ENCODE measurements at regions not wholly inside any gene's neighbourhood (a gene's known extent, or its start where the extent isn't known, plus 50 kb on each side); places are given as distances from the start of the nearest gene placed in this dataset.

GRCh38 chr5:86929123-86929766, 311.5 kb downstream of the COX7C start:
- no peak for DNase-seq
- H3K4me3 Mint-ChIP-seq: no peak overlapping the region
- ChIA-PET CTCF (no interaction called here), POLR2A (no interaction called here)
- H3K27ac Mint-ChIP-seq: no peak overlapping the region
- no peaks in the 10 kb centered on the region for H3K9me3 Mint-ChIP-seq (ENCODE audit: insufficient read depth)
- no peaks in the 10 kb centered on the region for H3K4me1 Mint-ChIP-seq (ENCODE audit: low read depth)
- no peaks in the 10 kb centered on the region for H3K36me3 Mint-ChIP-seq (ENCODE audit: low read depth)
- no peak for ATAC-seq
- H3K27me3 Mint-ChIP-seq (ENCODE audit: low read depth): peaks cover 31% of the 10 kb centered on the region

- DNase-seq (no peak), ATAC-seq (no peak)
- H3K27me3 Mint-ChIP-seq (ENCODE audit: low read depth): peaks cover 12% of the 10 kb centered on the region
- POLR2A ChIA-PET: no interaction called here
- H3K27ac Mint-ChIP-seq: no peak overlapping the region
- H3K4me3 Mint-ChIP-seq: no peak overlapping the region
- CTCF ChIA-PET: no interaction called here
- no peaks in the 10 kb centered on the region for H3K36me3 Mint-ChIP-seq (ENCODE audit: low read depth)
- no peaks in the 10 kb centered on the region for H3K4me1 Mint-ChIP-seq (ENCODE audit: low read depth)
- H3K9me3 Mint-ChIP-seq (ENCODE audit: insufficient read depth): no peaks in the 10 kb centered on the region
These were observed 315.9 kb upstream of the RASA1 start for GRCh38 chr5:86951761-86952160.

- no peaks in the 10 kb centered on the region for H3K36me3 Mint-ChIP-seq (ENCODE audit: low read depth)
- H3K4me1 Mint-ChIP-seq (ENCODE audit: low read depth): no peaks in the 10 kb centered on the region
- no peaks in the 10 kb centered on the region for H3K9me3 Mint-ChIP-seq (ENCODE audit: insufficient read depth)
- ChIA-PET POLR2A (no interaction called here), CTCF (interaction anchor here (1.0 kb wide), 1 partner anchor 84 kb away, joined by 3 read pairs; no protein-coding TSS in a partner anchor)
- ATAC-seq: no peak
- DNase-seq: no peak
- no peak overlapping the region for H3K4me3 Mint-ChIP-seq
- H3K27me3 Mint-ChIP-seq (ENCODE audit: low read depth): peaks cover 7% of the 10 kb centered on the region
- no peak overlapping the region for H3K27ac Mint-ChIP-seq
These were observed 302.8 kb upstream of the RASA1 start for GRCh38 chr5:86964889-86965288.

GRCh38 chr5:86968301-86968753, 299.4 kb upstream of the RASA1 start:
- H3K36me3 Mint-ChIP-seq (ENCODE audit: low read depth): no peaks in the 10 kb centered on the region
- ChIA-PET CTCF (interaction anchor here (0.7 to 2.3 kb wide), 7 partner anchors 12 to 431 kb away, joined by 3 to 37 read pairs (median 3); no protein-coding TSS in a partner anchor), POLR2A (no interaction called here)
- H3K9me3 Mint-ChIP-seq (ENCODE audit: insufficient read depth): no peaks in the 10 kb centered on the region
- ATAC-seq: no peak
- H3K4me3 Mint-ChIP-seq: no peak overlapping the region
- H3K4me1 Mint-ChIP-seq (ENCODE audit: low read depth): no peaks in the 10 kb centered on the region
- H3K27ac Mint-ChIP-seq: no peak overlapping the region
- no peak for DNase-seq
- H3K27me3 Mint-ChIP-seq (ENCODE audit: low read depth): peaks cover 17% of the 10 kb centered on the region

- no peak for ATAC-seq
- Mint-ChIP-seq H3K4me1 (ENCODE audit: low read depth) (no peaks in the 10 kb centered on the region), H3K4me3 (no peak overlapping the region), H3K27me3 (ENCODE audit: low read depth) (peaks cover 28% of the 10 kb centered on the region), H3K36me3 (ENCODE audit: low read depth) (no peaks in the 10 kb centered on the region), H3K9me3 (ENCODE audit: insufficient read depth) (no peaks in the 10 kb centered on the region), H3K27ac (no peak overlapping the region)
- ChIA-PET POLR2A (no interaction called here), CTCF (interaction anchor here (0.6 to 1.9 kb wide), 4 partner anchors 90 to 460 kb away, joined by 4 to 8 read pairs (median 6); no protein-coding TSS in a partner anchor)
- DNase-seq: no peak
These were observed 297.3 kb upstream of the RASA1 start for GRCh38 chr5:86970361-86970760.

- DNase-seq: no peak
- ChIA-PET POLR2A (no interaction called here), CTCF (interaction anchor here (1.4 to 1.9 kb wide), 3 partner anchors 90 to 429 kb away, joined by 5 to 8 read pairs (median 7); no protein-coding TSS in a partner anchor)
- ATAC-seq: no peak
- no peaks in the 10 kb centered on the region for H3K36me3 Mint-ChIP-seq (ENCODE audit: low read depth)
- H3K4me3 Mint-ChIP-seq: no peak overlapping the region
- H3K27me3 Mint-ChIP-seq (ENCODE audit: low read depth): peaks cover 30% of the 10 kb centered on the region
- no peak overlapping the region for H3K27ac Mint-ChIP-seq
- H3K9me3 Mint-ChIP-seq (ENCODE audit: insufficient read depth): no peaks in the 10 kb centered on the region
- no peaks in the 10 kb centered on the region for H3K4me1 Mint-ChIP-seq (ENCODE audit: low read depth)
These were observed 296.6 kb upstream of the RASA1 start for GRCh38 chr5:86971034-86971571.

GRCh38 chr5:86974955-86975354, 292.7 kb upstream of the RASA1 start:
- Mint-ChIP-seq H3K4me3 (no peak overlapping the region), H3K9me3 (ENCODE audit: insufficient read depth) (no peaks in the 10 kb centered on the region), H3K4me1 (ENCODE audit: low read depth) (no peaks in the 10 kb centered on the region), H3K27ac (no peak overlapping the region), H3K27me3 (ENCODE audit: low read depth) (peaks cover 32% of the 10 kb centered on the region), H3K36me3 (ENCODE audit: low read depth) (no peaks in the 10 kb centered on the region)
- POLR2A ChIA-PET: no interaction called here
- CTCF ChIA-PET: interaction anchor here (0.6 to 1.5 kb wide), 2 partner anchors 9 to 34 kb away, joined by 5 to 6 read pairs; no protein-coding TSS in a partner anchor
- DNase-seq: no peak
- no peak for ATAC-seq

GRCh38 chr5:86977190-86977589, 290.5 kb upstream of the RASA1 start:
- no peaks in the 10 kb centered on the region for H3K9me3 Mint-ChIP-seq (ENCODE audit: insufficient read depth)
- no peak overlapping the region for H3K27ac Mint-ChIP-seq
- POLR2A ChIA-PET: no interaction called here
- peaks cover 27% of the 10 kb centered on the region for H3K27me3 Mint-ChIP-seq (ENCODE audit: low read depth)
- no peaks in the 10 kb centered on the region for H3K4me1 Mint-ChIP-seq (ENCODE audit: low read depth)
- H3K36me3 Mint-ChIP-seq (ENCODE audit: low read depth): no peaks in the 10 kb centered on the region
- CTCF ChIA-PET: no interaction called here
- no peak overlapping the region for H3K4me3 Mint-ChIP-seq
- no peak for DNase-seq
- no peak for ATAC-seq

- DNase-seq: no peak
- Mint-ChIP-seq H3K4me1 (ENCODE audit: low read depth) (no peaks in the 10 kb centered on the region), H3K4me3 (no peak overlapping the region), H3K9me3 (ENCODE audit: insufficient read depth) (no peaks in the 10 kb centered on the region), H3K27me3 (ENCODE audit: low read depth) (peaks cover 26% of the 10 kb centered on the region), H3K27ac (no peak overlapping the region), H3K36me3 (ENCODE audit: low read depth) (no peaks in the 10 kb centered on the region)
- ATAC-seq: no peak
- POLR2A ChIA-PET: no interaction called here
- CTCF ChIA-PET: interaction anchor here (0.9 kb wide), 1 partner anchor 97 kb away, joined by 4 read pairs; no protein-coding TSS in a partner anchor
These were observed 289.9 kb upstream of the RASA1 start for GRCh38 chr5:86977808-86978207.

GRCh38 chr5:86979811-86980411, 287.8 kb upstream of the RASA1 start:
- no peak for ATAC-seq
- no peaks in the 10 kb centered on the region for H3K9me3 Mint-ChIP-seq (ENCODE audit: insufficient read depth)
- no peaks in the 10 kb centered on the region for H3K36me3 Mint-ChIP-seq (ENCODE audit: low read depth)
- no peak overlapping the region for H3K4me3 Mint-ChIP-seq
- H3K27ac Mint-ChIP-seq: no peak overlapping the region
- H3K4me1 Mint-ChIP-seq (ENCODE audit: low read depth): no peaks in the 10 kb centered on the region
- ChIA-PET CTCF (no interaction called here), POLR2A (no interaction called here)
- peaks cover 25% of the 10 kb centered on the region for H3K27me3 Mint-ChIP-seq (ENCODE audit: low read depth)
- DNase-seq: no peak

- no peaks in the 10 kb centered on the region for H3K4me1 Mint-ChIP-seq (ENCODE audit: low read depth)
- H3K4me3 Mint-ChIP-seq: no peak overlapping the region
- peaks cover 15% of the 10 kb centered on the region for H3K27me3 Mint-ChIP-seq (ENCODE audit: low read depth)
- ChIA-PET POLR2A (no interaction called here), CTCF (no interaction called here)
- DNase-seq (no peak), ATAC-seq (no peak)
- no peak overlapping the region for H3K27ac Mint-ChIP-seq
- H3K36me3 Mint-ChIP-seq (ENCODE audit: low read depth): no peaks in the 10 kb centered on the region
- no peaks in the 10 kb centered on the region for H3K9me3 Mint-ChIP-seq (ENCODE audit: insufficient read depth)
These were observed 285.8 kb upstream of the RASA1 start for GRCh38 chr5:86981898-86982297.

GRCh38 chr5:86983208-86983607, 284.5 kb upstream of the RASA1 start:
- ATAC-seq: no peak
- ChIA-PET POLR2A (no interaction called here), CTCF (interaction anchor here (1.2 kb wide), 1 partner anchor 8 kb away, joined by 5 read pairs; no protein-coding TSS in a partner anchor)
- Mint-ChIP-seq H3K27me3 (ENCODE audit: low read depth) (peaks cover 12% of the 10 kb centered on the region), H3K27ac (no peak overlapping the region), H3K36me3 (ENCODE audit: low read depth) (no peaks in the 10 kb centered on the region), H3K4me3 (no peak overlapping the region), H3K9me3 (ENCODE audit: insufficient read depth) (no peaks in the 10 kb centered on the region), H3K4me1 (ENCODE audit: low read depth) (no peaks in the 10 kb centered on the region)
- DNase-seq: no peak

Measured in activated CD8-positive, alpha-beta T cell treated with anti-CD3 and anti-CD28 coated beads, Interleukin-2, amount 10 ng/mL, durations not matched to agents 7 days and 5 days (primary cell).